ENCODE measurements at regions not wholly inside any gene's neighbourhood (a gene's known extent, or its start where the extent isn't known, plus 50 kb on each side); places are given as distances from the start of the nearest gene placed in this dataset.

DNA sequence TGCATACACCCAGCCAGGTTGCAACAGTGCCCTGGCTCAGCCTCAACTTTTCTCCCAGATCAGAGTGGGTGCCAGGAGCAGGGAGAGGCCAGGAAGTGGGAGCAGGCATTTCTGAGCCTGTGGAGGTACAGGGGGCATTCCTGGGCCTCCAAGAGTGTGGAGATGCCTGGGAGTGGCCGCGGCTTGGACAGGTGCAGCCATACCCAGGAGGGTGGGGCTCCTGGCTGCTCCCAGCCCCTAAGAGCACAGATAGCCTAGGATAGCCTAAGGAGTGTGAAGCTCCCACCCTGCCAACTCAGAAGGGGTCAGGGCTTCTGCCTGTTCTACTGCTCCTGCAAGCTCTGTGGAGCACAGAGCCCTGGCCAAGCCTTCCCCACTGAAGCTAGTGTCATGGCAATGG is 543.4 kb downstream of the RPL10L start:
- TF ChIP-seq, protein P1, sequence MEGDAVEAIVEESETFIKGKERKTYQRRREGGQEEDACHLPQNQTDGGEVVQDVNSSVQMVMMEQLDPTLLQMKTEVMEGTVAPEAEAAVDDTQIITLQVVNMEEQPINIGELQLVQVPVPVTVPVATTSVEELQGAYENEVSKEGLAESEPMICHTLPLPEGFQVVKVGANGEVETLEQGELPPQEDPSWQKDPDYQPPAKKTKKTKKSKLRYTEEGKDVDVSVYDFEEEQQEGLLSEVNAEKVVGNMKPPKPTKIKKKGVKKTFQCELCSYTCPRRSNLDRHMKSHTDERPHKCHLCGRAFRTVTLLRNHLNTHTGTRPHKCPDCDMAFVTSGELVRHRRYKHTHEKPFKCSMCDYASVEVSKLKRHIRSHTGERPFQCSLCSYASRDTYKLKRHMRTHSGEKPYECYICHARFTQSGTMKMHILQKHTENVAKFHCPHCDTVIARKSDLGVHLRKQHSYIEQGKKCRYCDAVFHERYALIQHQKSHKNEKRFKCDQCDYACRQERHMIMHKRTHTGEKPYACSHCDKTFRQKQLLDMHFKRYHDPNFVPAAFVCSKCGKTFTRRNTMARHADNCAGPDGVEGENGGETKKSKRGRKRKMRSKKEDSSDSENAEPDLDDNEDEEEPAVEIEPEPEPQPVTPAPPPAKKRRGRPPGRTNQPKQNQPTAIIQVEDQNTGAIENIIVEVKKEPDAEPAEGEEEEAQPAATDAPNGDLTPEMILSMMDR (IDR thresholded peaks at IDR 0.05; ENCODE audit: low read depth, low read length), result no peak
- no peak for TF ChIP-seq EZH2phosphoT487 (IDR thresholded peaks at IDR 0.05; ENCODE audit: low read depth)

Data from OCI-LY3 (cell line).